SK-MEL-5 (cell line): ENCODE measurements at regions not wholly inside any gene's neighbourhood (a gene's known extent, or its start where the extent isn't known, plus 50 kb on each side); places are given as distances from the start of the nearest gene placed in this dataset.
"Not testable (repeated sequence)": the region's sequence is repeated elsewhere in the genome, so short reads cannot be mapped to it uniquely, and the experiment has no call there.

Experiments used
- DNase-seq: peaks from one replicate; pipeline ENCODE4 v3.0.0-alpha.2; 2016; ENCODE audit warnings: low read depth, low spot score
- in situ Hi-C: cut with HindIII; loops from 2 replicates; pipeline ENCODE4 v1.10.0; 2016; ENCODE audit warnings: low sequenced_read_pairs, high pct_unique_total_duplicates, low pct_unique_long_range_greater_than_20kb

- DNase-seq, in situ Hi-C loops: not testable (repeated sequence)
These were observed 59.9 kb upstream of the ME3 start for GRCh38 chr11:86732286-86732685.

DNA sequence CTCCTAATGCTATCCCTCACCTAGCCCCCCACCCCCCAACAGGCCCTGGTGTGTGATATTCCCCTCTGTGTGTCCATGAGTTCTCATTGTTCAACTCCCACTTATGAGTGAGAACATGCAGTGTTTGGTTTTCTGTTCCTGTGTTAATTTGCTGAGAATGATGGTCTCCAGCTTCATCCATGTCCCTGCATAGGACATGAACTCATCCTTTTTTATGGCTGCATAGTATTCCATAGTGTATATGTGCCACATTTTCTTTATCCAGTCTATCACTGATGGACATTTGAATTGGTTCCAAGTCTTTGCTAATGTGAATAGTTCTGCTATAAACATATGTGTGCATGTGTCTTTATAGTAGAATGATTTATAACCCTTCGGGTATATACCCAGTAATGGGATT is 57.2 kb upstream of the ME3 start:
- in situ Hi-C loops = not testable (repeated sequence)

GRCh38 chr11:86728562-86728961 is 56.1 kb upstream of the ME3 start:
- DNase-seq = no peak
- in situ Hi-C loops = no loop called here

More for the DNA sequence above, 57.2 kb upstream of the ME3 start:
- not testable (repeated sequence) for DNase-seq

DNA sequence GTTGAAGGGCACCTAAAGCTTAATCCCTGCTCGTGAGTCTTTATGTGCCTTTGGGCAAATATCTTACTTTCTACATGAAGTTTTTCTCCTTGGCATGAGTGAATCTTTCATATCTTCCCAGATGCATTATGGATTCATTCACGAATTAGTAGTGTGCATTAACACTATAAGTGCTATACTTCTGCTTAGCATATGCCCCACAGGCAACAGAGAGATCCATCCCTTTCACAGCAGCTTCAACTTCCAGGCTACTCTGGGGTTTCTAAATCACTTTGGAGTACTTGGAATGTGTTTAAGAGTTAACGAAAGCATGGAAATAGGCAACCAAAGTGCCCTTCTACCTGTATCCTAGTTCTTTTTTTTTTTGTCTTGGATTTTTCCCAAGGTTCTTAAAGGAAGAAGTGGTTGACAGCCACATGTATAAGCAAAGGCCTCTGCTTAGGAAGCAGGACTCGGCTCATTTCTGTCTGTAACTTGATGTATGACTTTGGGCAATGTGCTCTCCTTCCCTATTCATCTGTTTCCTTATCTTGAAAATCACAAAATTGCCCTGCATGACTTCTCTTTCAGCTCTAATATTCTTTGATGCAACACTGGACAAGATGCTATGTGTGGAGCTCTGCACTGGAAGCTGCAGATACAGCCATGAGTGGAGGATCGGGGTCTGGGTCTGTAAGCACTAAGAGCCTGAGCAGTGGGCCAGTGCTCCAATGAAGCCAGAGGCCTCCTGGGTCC is 54.5 kb upstream of the ME3 start:
- in situ Hi-C loops = no loop called here
- no peak for DNase-seq

- no peak for DNase-seq
- in situ Hi-C loops = no loop called here
These were observed 53.8 kb upstream of the ME3 start for GRCh38 chr11:86726118-86726753.

DNA sequence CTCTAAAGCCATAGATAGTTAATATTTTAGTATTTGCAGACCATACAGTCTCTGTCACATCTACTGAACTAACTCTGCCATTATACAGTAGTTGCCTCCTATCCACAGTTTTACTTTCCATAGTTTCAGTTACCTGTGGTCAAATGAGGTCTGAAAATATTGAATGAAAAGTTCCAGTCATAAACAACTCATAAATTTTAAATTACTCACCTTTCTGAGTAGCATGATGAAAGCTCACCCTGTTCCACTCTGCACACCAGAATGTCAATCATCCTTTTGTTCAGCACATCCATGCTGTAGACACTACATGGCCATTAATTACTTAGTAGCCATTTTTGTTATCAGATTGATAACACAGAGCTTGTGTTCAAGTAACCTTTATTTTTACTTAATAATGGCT is 51.7 kb upstream of the ME3 start:
- in situ Hi-C loops = no loop called here
- DNase-seq = no peak

DNA sequence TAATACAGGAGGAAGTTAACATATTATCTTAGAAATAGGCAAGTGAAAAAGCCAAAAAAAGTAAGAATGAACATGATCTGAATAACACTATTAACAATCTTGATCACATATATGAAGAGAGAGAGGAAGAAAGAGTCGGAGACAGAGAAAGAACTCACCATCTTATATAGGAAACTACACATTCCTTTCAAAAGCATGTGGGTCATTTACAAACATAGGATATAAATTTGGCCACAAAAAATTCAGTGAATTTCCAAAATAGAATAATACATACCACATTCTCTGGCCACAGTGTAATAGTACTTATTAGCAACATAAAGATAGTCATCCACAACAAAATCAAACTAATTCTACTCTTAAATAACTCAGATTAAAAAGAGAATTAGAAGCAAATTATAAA is 50.9 kb upstream of the ME3 start:
- in situ Hi-C loops = no loop called here
- DNase-seq = no peak

GRCh38 chr11:86722748-86723147 is 50.3 kb upstream of the ME3 start:
- DNase-seq = no peak
- in situ Hi-C loops = no loop called here
